ENCODE measurements at regions not wholly inside any gene's neighbourhood (a gene's known extent, or its start where the extent isn't known, plus 50 kb on each side); places are given as distances from the start of the nearest gene placed in this dataset.

DNA sequence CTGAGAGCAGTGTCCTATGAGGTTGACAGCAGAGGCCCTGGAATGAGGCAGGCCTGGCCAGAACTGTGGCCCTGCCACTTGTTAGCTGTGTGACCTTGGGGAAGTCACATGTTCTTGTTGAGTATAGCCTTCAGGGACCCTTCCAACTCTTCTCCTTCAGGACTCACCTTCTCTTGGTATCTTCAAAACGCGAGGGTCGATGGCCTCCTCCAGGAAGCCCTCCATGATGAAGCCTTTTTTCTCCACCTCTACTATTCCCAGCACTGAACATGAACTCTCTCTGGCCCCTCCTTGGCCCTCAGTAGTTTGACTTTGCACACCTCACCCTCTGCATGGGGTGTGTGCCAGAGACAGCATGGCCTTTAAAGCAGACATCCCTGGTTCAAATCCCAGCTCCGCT is 195.1 kb upstream of the LINGO1 start:
- TF ChIP-seq POLR2AphosphoS5 (IDR thresholded peaks at IDR 0.05; ENCODE audit: low read depth, low read length), result no peak
- TF ChIP-seq TAF1 (IDR thresholded peaks at IDR 0.05; ENCODE audit: borderline replicate concordance, insufficient read depth, low read length), result no peak
- no peak for TF ChIP-seq SIN3A (IDR thresholded peaks at IDR 0.05; ENCODE audit: borderline replicate concordance, insufficient read depth, low read length)

Measured in PFSK-1 (cell line).